Retinal pigment epithelial cell (primary cell): ENCODE measurements at regions not wholly inside any gene's neighbourhood (a gene's known extent, or its start where the extent isn't known, plus 50 kb on each side); places are given as distances from the start of the nearest gene placed in this dataset.

Source experiments
- DNase-seq: peaks from one replicate; pipeline ENCODE4 v3.0.0-alpha.2; 2010; ENCODE audit warnings: low read depth
- H3K4me3 ChIP-seq: 2 replicates; pipeline ENCODE4 v1.5.1; 2011; ENCODE audit warnings: mild to moderate bottlenecking, low read length, control low read depth, moderate library complexity
- CTCF ChIP-seq: conservative IDR thresholded peaks from 2 replicates; pipeline ENCODE4 v1.5.1; 2011; ENCODE audit warnings: low read depth, low read length, control low read depth, inconsistent platforms

DNA sequence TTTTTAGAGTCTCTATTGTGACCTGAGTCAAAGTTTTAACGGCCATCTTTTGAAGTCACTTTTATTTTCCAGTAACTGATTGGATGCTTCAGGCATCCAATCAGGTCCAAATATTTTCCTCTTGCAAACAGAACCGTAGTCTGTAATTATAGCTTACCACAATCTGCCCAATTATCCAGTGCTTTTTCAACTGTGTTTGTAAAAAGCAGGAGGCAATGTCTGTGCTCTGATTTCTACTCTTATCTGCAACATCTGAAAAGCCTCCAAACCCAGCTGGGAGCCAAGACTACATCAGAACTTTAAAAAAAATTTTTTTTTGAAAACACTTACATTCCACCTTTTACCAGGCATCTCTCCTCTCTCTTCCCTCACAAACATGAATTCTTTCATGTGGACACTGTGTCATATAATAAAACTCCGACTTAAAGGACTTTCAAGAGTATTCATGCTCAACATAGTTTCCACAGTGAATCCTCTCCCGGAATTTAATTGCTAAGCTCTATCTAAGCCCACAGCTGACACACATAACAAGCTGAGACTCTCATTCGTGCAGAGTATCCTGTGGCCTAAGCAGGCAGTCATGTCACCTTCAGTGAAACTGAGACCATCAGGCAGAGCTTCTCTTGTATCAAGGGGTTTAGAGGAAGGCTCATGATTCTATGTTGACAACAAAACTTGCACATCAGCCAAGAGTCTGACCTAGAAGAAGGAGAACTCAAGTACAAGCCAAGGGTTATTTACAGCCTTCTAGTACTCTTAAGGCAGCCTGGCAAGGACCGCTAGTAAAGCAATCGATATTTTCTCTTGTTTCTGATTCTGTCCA is 272.7 kb downstream of the TLE1 start:
- TF ChIP-seq CTCF, result no peak
- no peak for DNase-seq
- H3K4me3 ChIP-seq, result no peak overlapping the region

DNA sequence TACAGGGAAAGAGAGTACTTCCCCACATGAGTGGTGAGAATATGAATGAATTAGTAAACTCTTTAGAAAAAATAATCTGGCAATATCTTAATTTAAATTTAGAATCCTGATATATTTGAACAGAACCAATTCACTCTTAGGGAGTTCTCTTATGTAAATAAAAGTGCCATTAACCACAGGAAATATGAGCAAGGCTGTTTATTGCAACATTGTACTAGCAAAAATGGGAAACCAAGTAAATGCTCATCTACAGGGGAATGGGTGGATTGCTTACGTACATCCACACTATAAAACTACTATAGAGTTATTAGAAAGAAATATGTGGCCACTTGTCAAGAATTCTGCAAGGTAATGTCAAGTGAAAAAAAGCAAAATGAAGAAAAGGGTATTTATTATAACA is 274.5 kb downstream of the TLE1 start:
- no peak for TF ChIP-seq CTCF
- H3K4me3 ChIP-seq, result no peak overlapping the region
- no peak for DNase-seq

DNA sequence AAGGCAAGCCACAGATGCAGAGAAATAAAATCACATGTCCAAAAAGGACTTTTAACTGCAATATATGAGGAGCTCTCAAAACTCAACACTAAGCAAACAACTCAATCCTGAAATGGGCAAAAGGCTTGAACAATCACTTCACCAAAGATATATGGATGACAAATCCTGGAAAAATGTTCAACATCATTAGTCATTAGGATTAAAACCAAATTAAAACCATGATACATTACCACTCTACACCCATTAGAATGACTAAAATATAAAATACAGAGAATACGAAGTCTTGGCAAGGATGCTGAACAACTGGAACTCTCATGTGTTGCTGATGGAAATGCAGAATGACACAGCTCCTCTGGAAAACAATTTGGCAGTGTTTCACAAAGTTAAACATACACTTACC is 277.4 kb downstream of the TLE1 start:
- no peak for DNase-seq
- H3K4me3 ChIP-seq, result no peak overlapping the region
- no peak for TF ChIP-seq CTCF

DNA sequence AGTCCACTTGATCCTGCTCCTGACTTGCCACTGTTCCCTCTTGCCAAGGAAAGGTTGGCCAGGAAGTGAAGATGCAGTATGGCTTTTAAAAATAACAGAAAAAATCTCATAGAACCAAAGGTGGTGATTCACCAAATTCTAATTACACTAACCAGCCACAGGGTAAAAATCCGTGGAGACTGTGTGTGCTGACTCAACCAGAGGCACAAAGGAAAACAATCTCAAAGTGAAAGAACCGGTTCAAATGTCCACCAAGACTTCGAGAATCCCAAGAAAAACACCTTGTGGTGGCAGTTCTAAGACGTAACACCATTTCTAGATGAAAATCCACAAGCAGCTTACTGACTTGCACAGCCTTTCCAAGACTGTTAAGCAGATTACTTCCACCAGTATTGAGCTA is 279.1 kb downstream of the TLE1 start:
- no peak for TF ChIP-seq CTCF
- peak overlapping the region; percentile 4 for H3K4me3 ChIP-seq
- DNase-seq, result peak; percentile 66

DNA sequence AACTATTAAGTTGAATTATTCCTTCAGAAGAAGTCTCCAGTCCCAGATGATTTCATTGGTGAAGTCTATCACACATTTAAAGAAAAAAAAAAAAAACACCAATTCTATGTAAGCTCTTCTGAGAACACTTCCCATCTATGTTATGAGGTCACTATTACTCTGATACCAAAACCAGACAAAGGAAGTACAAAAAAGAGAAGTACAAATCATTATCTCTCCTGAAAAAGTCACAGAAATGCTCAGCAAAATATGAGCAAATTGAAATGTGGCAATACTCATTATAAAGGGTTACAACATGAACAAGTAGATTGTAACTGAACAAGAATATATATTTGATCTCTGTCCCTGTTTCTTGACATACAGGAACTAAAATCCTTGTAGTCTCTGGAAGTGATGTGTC is 280.4 kb downstream of the TLE1 start:
- no peak for TF ChIP-seq CTCF
- H3K4me3 ChIP-seq, result no peak overlapping the region
- DNase-seq, result no peak

DNA sequence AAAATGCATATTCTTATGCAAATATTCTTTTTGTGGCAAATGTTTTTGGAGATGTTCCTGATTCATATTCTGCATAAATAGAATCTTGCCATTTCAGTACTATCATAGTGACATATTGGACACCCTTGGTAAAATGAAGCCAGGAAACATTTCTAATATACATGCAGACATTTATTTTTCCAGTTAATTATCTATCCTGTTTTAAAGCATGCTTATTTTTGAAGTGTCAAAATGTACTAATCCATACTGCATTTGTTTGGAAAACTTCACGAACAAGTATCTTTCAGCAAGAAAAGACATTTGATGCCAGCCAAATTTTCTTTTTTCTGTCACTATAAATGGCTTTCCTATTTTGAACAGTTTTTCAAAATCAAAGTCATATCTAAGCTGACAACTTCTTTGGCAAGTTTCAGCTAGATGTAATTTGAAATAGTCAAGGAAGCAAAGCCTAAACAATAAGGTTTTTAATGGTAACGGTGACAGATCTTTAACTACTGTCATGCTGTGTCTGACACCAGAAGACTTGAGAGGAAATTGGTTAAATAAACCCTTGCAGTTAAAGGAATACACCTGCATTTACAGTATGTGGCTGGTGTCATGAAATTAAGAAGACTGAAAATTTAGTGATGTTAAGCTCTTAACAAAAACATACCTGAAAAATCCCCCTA is 284.3 kb downstream of the TLE1 start:
- no peak for TF ChIP-seq CTCF
- no peak for DNase-seq

More for the DNA sequence above, 284.3 kb downstream of the TLE1 start:
- no peak overlapping the region for H3K4me3 ChIP-seq
